Left lung (tissue), 4 donors: ENCODE measurements at regions not wholly inside any gene's neighbourhood (a gene's known extent, or its start where the extent isn't known, plus 50 kb on each side); places are given as distances from the start of the nearest gene placed in this dataset.

ENCODE experiments used
- ATAC-seq: fragments of 200-7000 bp; cut with Tn5 transposase; one replicate; pipeline ENCODE4 v1.9.1; 2020; ENCODE audit warnings: moderate library complexity
- DNase-seq, 4 donors: peaks; one replicate each; pipeline ENCODE4 v3.0.0-alpha.2; 2013 to 2020
- H3K27ac ChIP-seq, 2 donors: fragments of 200-600 bp; sonication (generic) in 1 of 2; one replicate each; pipeline versions ENCODE4 v1.5.0 to v1.8.0; 2020 to 2021
- H3K27me3 ChIP-seq, 2 donors: fragments of 200-600 bp; sonication (generic) in 1 of 2; one replicate each; pipeline versions ENCODE4 v1.5.0 to v1.8.0; 2020 to 2021
- H3K36me3 ChIP-seq, 2 donors: fragments of 200-600 bp; sonication (generic) in 1 of 2; one replicate each; pipeline versions ENCODE4 v1.5.0 to v1.8.0; 2020 to 2021
- H3K4me1 ChIP-seq, 2 donors: fragments of 200-600 bp; one replicate each; pipeline ENCODE4 v1.8.0; 2021
- H3K4me3 ChIP-seq, 2 donors: fragments of 200-600 bp; sonication (generic) in 1 of 2; one replicate each; pipeline versions ENCODE4 v1.5.0 to v1.8.0; 2020 to 2021; ENCODE audit warnings: mild to moderate bottlenecking in 1 of 2
- H3K9me3 ChIP-seq, 2 donors: fragments of 200-600 bp; sonication (generic) in 1 of 2; one replicate each; pipeline versions ENCODE4 v1.5.0 to v1.8.0; 2020 to 2021
- intact Hi-C, 2 donors: fragments of 100-400 bp; cut with DNase I; formaldehyde crosslinking; loops; one replicate each; pipeline versions ENCODE4 v1.11.2 to v1.14.2; 2022
- TF ChIP-seq, protein P1 (sequence below), 2 donors: fragments of 200-600 bp; sonication (generic) in 1 of 2; IDR thresholded peaks; one replicate each; pipeline versions ENCODE4 v1.5.0 to v1.8.0; 2021; ENCODE audit warnings: antibody characterized with exemption in 2 of 2
- donor health status: DM: no; HTN: yes; CAD: no.
- donor health status: DM: no; HTN: no; CAD: no.

DNA sequence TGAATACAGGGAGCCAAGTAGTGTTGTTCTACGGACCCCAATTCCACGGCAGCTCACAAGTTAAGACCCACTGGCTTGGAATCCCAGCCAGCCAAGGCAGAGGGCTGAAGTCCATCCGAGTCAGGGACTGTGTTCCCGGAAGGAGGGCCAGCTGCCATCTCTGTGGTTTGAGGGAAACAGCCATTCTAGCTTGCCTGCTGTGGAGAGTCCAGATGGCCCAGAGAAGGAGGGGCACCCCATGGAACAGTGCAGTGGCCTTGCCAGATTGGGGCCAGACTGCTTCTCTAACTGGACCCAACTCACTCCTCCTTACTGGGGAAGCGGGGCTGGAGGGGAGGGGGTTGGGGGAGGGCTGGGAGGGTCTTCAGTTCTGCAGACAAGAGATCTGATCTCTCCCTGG lies 156.4 kb downstream of the FAM181B start:
- DNase-seq (no peak), ATAC-seq (no peak)
- no peaks in the 10 kb centered on the region for H3K36me3 ChIP-seq
- no peak overlapping the region for H3K27ac ChIP-seq
- no peak overlapping the region for H3K4me3 ChIP-seq
- intact Hi-C loops: no loop called here
- H3K4me1 ChIP-seq: no peaks in the 10 kb centered on the region
- TF ChIP-seq, protein P1, sequence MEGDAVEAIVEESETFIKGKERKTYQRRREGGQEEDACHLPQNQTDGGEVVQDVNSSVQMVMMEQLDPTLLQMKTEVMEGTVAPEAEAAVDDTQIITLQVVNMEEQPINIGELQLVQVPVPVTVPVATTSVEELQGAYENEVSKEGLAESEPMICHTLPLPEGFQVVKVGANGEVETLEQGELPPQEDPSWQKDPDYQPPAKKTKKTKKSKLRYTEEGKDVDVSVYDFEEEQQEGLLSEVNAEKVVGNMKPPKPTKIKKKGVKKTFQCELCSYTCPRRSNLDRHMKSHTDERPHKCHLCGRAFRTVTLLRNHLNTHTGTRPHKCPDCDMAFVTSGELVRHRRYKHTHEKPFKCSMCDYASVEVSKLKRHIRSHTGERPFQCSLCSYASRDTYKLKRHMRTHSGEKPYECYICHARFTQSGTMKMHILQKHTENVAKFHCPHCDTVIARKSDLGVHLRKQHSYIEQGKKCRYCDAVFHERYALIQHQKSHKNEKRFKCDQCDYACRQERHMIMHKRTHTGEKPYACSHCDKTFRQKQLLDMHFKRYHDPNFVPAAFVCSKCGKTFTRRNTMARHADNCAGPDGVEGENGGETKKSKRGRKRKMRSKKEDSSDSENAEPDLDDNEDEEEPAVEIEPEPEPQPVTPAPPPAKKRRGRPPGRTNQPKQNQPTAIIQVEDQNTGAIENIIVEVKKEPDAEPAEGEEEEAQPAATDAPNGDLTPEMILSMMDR (IDR thresholded peaks at IDR 0.05): no peak
- no peaks in the 10 kb centered on the region for H3K9me3 ChIP-seq
- H3K27me3 ChIP-seq: no peaks in the 10 kb centered on the region

DNA sequence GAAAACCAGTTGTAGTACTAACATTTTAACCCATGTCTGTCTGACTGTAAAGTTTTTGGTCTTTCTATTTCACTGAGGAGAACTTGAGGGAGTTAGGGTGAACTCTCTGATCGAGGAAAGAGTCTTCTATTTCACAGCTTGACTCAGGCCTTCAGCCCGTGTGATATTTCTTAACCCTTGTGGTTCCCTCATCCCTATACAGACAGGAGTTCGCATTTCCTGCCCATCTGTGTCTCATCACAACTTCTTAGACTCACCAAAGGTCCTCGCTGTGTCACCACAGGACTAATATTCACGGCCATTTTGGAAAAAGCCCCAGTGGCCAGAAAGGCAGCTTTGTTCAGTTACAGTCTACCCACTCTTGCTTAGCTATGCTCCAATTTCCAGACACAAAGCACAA lies 172.8 kb downstream of the FAM181B start:
- Histone ChIP-seq H3K4me3 (no peak overlapping the region), H3K27ac (no peak overlapping the region), H3K36me3 (no peaks in the 10 kb centered on the region), H3K4me1 (no peaks in the 10 kb centered on the region), H3K27me3 (no peaks in the 10 kb centered on the region), H3K9me3 (no peaks in the 10 kb centered on the region)
- ATAC-seq: no peak
- no peak for DNase-seq
- intact Hi-C loops: no loop called here
- TF ChIP-seq, protein P1 (IDR thresholded peaks at IDR 0.05): no peak

DNA sequence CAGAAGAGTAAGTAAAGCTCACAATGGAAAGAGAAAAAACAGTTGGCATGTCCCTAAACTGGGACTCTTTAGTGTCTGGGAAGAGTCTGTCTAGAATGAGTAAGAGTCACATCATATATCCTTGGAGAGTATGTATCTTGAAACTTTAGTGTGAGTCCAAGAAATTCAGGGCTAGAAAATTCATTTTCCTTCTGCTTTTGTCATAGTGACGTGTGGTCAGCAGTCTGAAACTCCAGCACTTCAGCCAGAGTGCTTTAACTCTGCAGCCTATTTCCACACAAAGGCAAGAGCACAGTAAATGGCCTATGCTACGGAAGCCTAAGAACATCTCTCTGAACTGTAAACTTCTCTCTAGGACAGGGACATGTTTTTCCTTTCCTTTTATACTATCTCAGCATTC lies 174.1 kb downstream of the FAM181B start:
- ATAC-seq: no peak
- no peak overlapping the region for H3K4me3 ChIP-seq
- H3K36me3 ChIP-seq: no peaks in the 10 kb centered on the region
- intact Hi-C loops: no loop called here
- TF ChIP-seq, protein P1 (IDR thresholded peaks at IDR 0.05): no peak
- H3K9me3 ChIP-seq: no peaks in the 10 kb centered on the region
- no peaks in the 10 kb centered on the region for H3K27me3 ChIP-seq
- no peak overlapping the region for H3K27ac ChIP-seq
- no peak for DNase-seq
- H3K4me1 ChIP-seq: no peaks in the 10 kb centered on the region

DNA sequence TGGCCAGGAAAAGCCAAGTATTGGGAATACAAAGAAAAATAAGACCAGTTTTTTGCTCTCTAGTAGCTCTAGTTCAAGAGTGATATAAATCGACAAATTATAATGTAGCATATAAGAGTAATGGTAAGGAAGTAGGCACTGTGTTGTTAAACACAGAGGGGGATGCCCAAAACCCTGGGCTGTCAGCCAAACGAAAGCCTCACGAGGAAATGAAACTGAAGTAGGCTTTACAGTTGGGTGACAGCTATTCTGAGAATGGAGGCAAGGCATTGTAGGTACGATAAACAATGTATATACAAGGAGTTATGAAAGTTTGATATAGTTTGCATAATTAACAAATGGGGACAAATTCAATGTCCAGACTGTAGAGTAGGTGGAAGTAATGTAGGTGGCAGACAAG lies 176.4 kb downstream of the FAM181B start:
- TF ChIP-seq, protein P1 (IDR thresholded peaks at IDR 0.05): no peak
- Histone ChIP-seq H3K9me3 (no peaks in the 10 kb centered on the region), H3K27me3 (no peaks in the 10 kb centered on the region), H3K4me1 (no peaks in the 10 kb centered on the region), H3K4me3 (no peak overlapping the region), H3K36me3 (no peaks in the 10 kb centered on the region), H3K27ac (no peak overlapping the region)
- ATAC-seq: no peak
- no peak for DNase-seq
- intact Hi-C loops: no loop called here

DNA sequence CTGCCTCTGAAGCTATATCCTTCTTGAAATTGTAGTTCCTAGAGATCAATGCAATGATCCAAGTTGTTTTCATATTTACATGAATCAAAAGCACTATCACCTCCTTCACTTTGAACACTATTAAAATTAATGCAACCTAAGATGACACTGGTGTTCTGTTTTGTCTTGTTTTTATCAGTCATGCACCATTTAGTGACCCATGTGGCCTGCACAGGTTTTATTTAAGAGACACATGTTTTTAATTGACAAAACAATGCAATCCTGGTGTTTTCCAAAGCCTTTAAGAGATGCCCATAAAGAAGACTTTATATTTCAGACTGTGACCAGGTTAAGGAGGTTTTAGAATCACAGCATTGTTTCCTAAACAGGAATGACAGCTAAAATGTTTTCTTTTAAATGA lies 177.5 kb downstream of the FAM181B start:
- TF ChIP-seq, protein P1 (IDR thresholded peaks at IDR 0.05): no peak
- no peaks in the 10 kb centered on the region for H3K27me3 ChIP-seq
- H3K4me3 ChIP-seq: no peak overlapping the region
- no peak overlapping the region for H3K27ac ChIP-seq
- no peaks in the 10 kb centered on the region for H3K4me1 ChIP-seq
- intact Hi-C loops: no loop called here
- no peaks in the 10 kb centered on the region for H3K36me3 ChIP-seq
- no peaks in the 10 kb centered on the region for H3K9me3 ChIP-seq
- DNase-seq: no peak
- no peak for ATAC-seq
